HepG2 (cell line): ENCODE measurements at regions not wholly inside any gene's neighbourhood (a gene's known extent, or its start where the extent isn't known, plus 50 kb on each side); places are given as distances from the start of the nearest gene placed in this dataset.

Experiments
- ATAC-seq: fragments of 200-7000 bp; cut with Tn5 transposase; 3 replicates; pipeline ENCODE4 v1.9.1; 2020; ENCODE audit warnings: mild to moderate bottlenecking, moderate library complexity
- BruUV-seq: library from RNA; stranded (reverse); fragments of 400-500 nt; replicated peaks from 2 replicates; lab custom pipeline; 2021; lab: Mats Ljungman, UMichigan
- CTCF ChIA-PET: fragments of 300-600 bp; formaldehyde crosslinking; extraction: SDS; loops from one replicate; lab custom pipeline; 2021; ENCODE audit warnings: low total read pairs, inconsistent platforms, low intra/inter-chr PET ratio; lab: Yijun Ruan, JAX
- POLR2A ChIA-PET: fragments of 350-600 bp; sonication (Branson Sonifier 250); formaldehyde crosslinking; loops from one replicate; lab custom pipeline; 2020; ENCODE audit warnings: antibody characterized with exemption, inconsistent platforms; lab: Yijun Ruan, JAX
- DNase-seq: peaks from one replicate; pipeline ENCODE4 v3.0.0-alpha.2; 2015; ENCODE audit warnings: low spot score
- FAIRE-seq: peaks from 3 replicates; lab custom pipeline; 2011; peaks lifted over from hg19 to GRCh38; lab: Jason Lieb, UNC
- H2AFZ ChIP-seq: one replicate; pipeline ENCODE4 v1.6.1; 2011; ENCODE audit warnings: low read length, inconsistent platforms
- H3K27ac ChIP-seq: fragments of 300-600 bp; 3 replicates; pipeline ENCODE4 v1.8.0; 2011; ENCODE audit warnings: mixed run types, mild to moderate bottlenecking, mixed read lengths, low read length, inconsistent platforms; ENCODE audit not compliant: insufficient read depth; ENCODE audit errors: extremely low read length
- H3K27me3 ChIP-seq, 2 experiments: fragments of 200-600 bp in 1 of 2; 2 replicates in 1 of 2; 3 replicates in 1 of 2; pipeline versions ENCODE4 v1.6.0 to v1.8.0; 2011; ENCODE audit warnings: low read length in 2 of 2, mild to moderate bottlenecking in 2 of 2, moderate library complexity in 2 of 2, inconsistent platforms in 1 of 2; ENCODE audit not compliant: insufficient read depth in 2 of 2, control insufficient read depth in 1 of 2
- H3K36me3 ChIP-seq, 2 experiments: fragments of 200-600 bp in 1 of 2; replicated peaks in 1 of 2; 2 replicates in 1 of 2; 3 replicates in 1 of 2; pipeline versions ENCODE4 v1.5.1 to v1.8.0; 2011; ENCODE audit warnings: low read length in 2 of 2, inconsistent platforms in 1 of 2; ENCODE audit not compliant: insufficient read depth in 2 of 2, control insufficient read depth in 1 of 2
- H3K4me1 ChIP-seq: 2 replicates; pipeline ENCODE4 v1.5.1; 2012; ENCODE audit warnings: low read length, inconsistent platforms; ENCODE audit not compliant: insufficient read depth
- H3K4me2 ChIP-seq: 2 replicates; pipeline ENCODE4 v1.6.0; 2011; ENCODE audit warnings: low read depth, low read length, inconsistent platforms
- H3K4me3 ChIP-seq, 3 experiments: fragments of 200-600 bp in 1 of 3; sonication (generic), shearing (Covaris generic) in 1 of 3; replicated peaks in 1 of 3; 2 replicates each; pipeline ENCODE4 v1.5.1; 2011 to 2016; ENCODE audit warnings: low read length in 3 of 3, inconsistent platforms in 2 of 3, low read depth in 2 of 3, mild to moderate bottlenecking in 2 of 3, control low read depth in 1 of 3, mixed read lengths in 1 of 3; ENCODE audit not compliant: insufficient read depth in 1 of 3
- H3K79me2 ChIP-seq: one replicate; pipeline ENCODE4 v1.6.1; 2011; ENCODE audit warnings: low read length, inconsistent platforms; ENCODE audit not compliant: insufficient read depth
- H3K9ac ChIP-seq: 2 replicates; pipeline ENCODE4 v1.6.0; 2011; ENCODE audit warnings: mild to moderate bottlenecking, low read depth, low read length, inconsistent platforms; ENCODE audit not compliant: insufficient read depth
- H3K9me3 ChIP-seq: 2 replicates; pipeline ENCODE4 v1.5.1; 2012; ENCODE audit warnings: mild to moderate bottlenecking, low read length
- H4K20me1 ChIP-seq: 2 replicates; pipeline ENCODE4 v1.6.0; 2011; ENCODE audit warnings: inconsistent platforms, mild to moderate bottlenecking, low read length, moderate library complexity; ENCODE audit not compliant: insufficient read depth
- NKX3-1 ChIP-seq: sonication (generic); formaldehyde crosslinking; IDR thresholded peaks from 2 replicates; pipeline ENCODE4 v1.5.0; 2020; ENCODE audit warnings: missing genetic modification reagents
- NR2F2 ChIP-seq: IDR thresholded peaks from 2 replicates; pipeline ENCODE4 v1.6.1; 2012; ENCODE audit warnings: low read depth, inconsistent platforms, borderline replicate concordance
- ZNF775 ChIP-seq: sonication (generic); formaldehyde crosslinking; IDR thresholded peaks from 2 replicates; pipeline ENCODE4 v1.4.0; 2020; ENCODE audit warnings: missing genetic modification reagents, mild to moderate bottlenecking, moderate library complexity, borderline replicate concordance
- WGBS: methylation state at CpG from one replicate; pipeline ENCODE4 v1.1.6; 2017; ENCODE audit warnings: low lambda C conversion rate; 5-methylcytosine and 5-hydroxymethylcytosine counted together
- in situ Hi-C: cut with HindIII; loops from 2 replicates; pipeline ENCODE4 v1.10.0; 2017; ENCODE audit warnings: low pct_unique_long_range_greater_than_20kb; ENCODE audit not compliant: extremely low pct_ligation_motif_present
- intact Hi-C: fragments of 100-400 bp; cut with micrococcal nuclease; formaldehyde crosslinking; loops from one replicate; pipeline ENCODE4 v1.10.0; 2022; ENCODE audit not compliant: unreplicated experiment

DNA sequence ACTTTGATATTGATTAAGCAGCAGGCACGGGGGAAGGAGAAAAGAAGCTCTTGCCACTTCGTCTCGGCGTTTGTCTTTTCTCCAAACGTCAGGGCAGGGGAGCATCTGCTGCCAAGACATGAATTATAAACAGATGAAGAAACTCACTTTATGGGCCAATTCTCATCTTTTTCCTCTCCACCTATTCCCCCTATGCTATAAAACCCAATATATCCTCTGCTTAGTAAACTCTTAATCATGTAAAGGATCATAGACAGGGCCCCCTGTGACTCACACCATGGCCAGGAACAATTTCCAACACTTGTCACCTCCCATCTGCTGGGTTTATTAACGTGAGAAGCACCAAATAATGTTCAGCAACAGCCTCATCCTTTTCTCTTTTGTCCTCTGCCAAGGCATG, 1092.1 kb upstream of the TMEM132C start:
- no peak overlapping the region for H3K27ac ChIP-seq

DNA sequence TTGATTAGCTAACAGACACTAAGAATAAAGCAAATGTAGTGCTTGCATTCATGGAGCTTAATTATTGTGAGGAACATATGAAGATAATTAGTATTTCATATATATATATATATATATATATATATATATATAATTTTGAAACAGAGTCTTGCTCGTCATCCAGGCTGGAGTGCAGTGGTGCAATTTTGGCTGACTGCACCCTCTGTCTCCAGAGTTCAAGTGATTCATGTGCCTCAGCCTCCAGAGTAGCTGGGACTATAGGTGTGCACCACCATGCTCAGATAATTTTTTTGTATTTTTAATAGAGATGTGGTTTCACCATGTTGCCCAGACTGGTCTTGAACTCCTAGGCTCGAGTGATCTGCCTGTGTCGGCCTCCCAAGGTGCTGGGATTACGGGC, 1091.6 kb upstream of the TMEM132C start:
- FAIRE-seq (no peak), DNase-seq (no peak), ATAC-seq (no peak)
- Histone ChIP-seq H3K27ac (no peak overlapping the region), H3K4me1 (no peaks in the 10 kb centered on the region), H3K9me3 (peaks cover 61% of the 10 kb centered on the region), H3K27me3 (no peaks in the 10 kb centered on the region), H3K79me2 (no peaks in the 10 kb centered on the region), H3K36me3 (no peaks in the 10 kb centered on the region), H3K9ac (no peak overlapping the region), H3K4me2 (no peak overlapping the region), H3K4me3 (no peak overlapping the region), H2AFZ (no peak overlapping the region), H4K20me1 (no peaks in the 10 kb centered on the region)
- no peak for TF ChIP-seq NR2F2
- TF ChIP-seq NKX3-1 (CRISPR knock-in tag) = no peak
- 3% methylated on average over 4 of the region's 4 CpGs for WGBS
- intact Hi-C loops = loop anchor here (10.0 kb wide), 1 partner anchor 59 kb away; no protein-coding TSS in a partner anchor
- no TSS peak for BruUV-seq
- in situ Hi-C loops = no loop called here
- ChIA-PET POLR2A (no interaction called here), CTCF (no interaction called here)

More for the DNA sequence above, 1092.1 kb upstream of the TMEM132C start:
- no peak overlapping the region for H2AFZ ChIP-seq
- no peak for TF ChIP-seq ZNF775 (CRISPR knock-in tag)
- TF ChIP-seq, all 625 proteins: peak for 0
- intact Hi-C loops = loop anchor here (10.0 kb wide), 1 partner anchor 60 kb away; no protein-coding TSS in a partner anchor
- ATAC-seq = no peak
- in situ Hi-C loops = no loop called here
- no TSS peak for BruUV-seq
- Histone ChIP-seq H3K4me3 (no peak overlapping the region), H3K79me2 (no peaks in the 10 kb centered on the region), H3K9me3 (peaks cover 61% of the 10 kb centered on the region), H3K36me3 (no peaks in the 10 kb centered on the region), H3K27me3 (no peaks in the 10 kb centered on the region), H3K9ac (no peak overlapping the region), H3K4me2 (no peak overlapping the region), H4K20me1 (no peaks in the 10 kb centered on the region), H3K4me1 (no peaks in the 10 kb centered on the region)
- 0% methylated on average over 6 of the region's 6 CpGs for WGBS
- FAIRE-seq = no peak
- ChIA-PET POLR2A (no interaction called here), CTCF (no interaction called here)
- DNase-seq = no peak
